HEK293 (cell line): ENCODE measurements at regions not wholly inside any gene's neighbourhood (a gene's known extent, or its start where the extent isn't known, plus 50 kb on each side); places are given as distances from the start of the nearest gene placed in this dataset.

ENCODE experiments used
- CTCF ChIP-seq: fragments of 450-650 bp; formaldehyde crosslinking; IDR thresholded peaks from 2 replicates; pipeline ENCODE4 v1.5.1; 2016; ENCODE audit warnings: missing biosample characterization, missing genetic modification characterization
- GLIS1 ChIP-seq: fragments of 450-650 bp; formaldehyde crosslinking; IDR thresholded peaks from 2 replicates; pipeline ENCODE4 v1.5.1; 2016; ENCODE audit warnings: missing biosample characterization, missing genetic modification characterization
- MZF1 ChIP-seq: fragments of 450-650 bp; formaldehyde crosslinking; IDR thresholded peaks from 2 replicates; pipeline ENCODE4 v1.5.1; 2017; ENCODE audit warnings: missing biosample characterization, missing genetic modification characterization, borderline replicate concordance
- PRDM1 ChIP-seq: fragments of 450-650 bp; formaldehyde crosslinking; IDR thresholded peaks from 2 replicates; pipeline ENCODE4; 2016; ENCODE audit warnings: missing biosample characterization, missing genetic modification characterization
- SP2 ChIP-seq: fragments of 450-650 bp; formaldehyde crosslinking; IDR thresholded peaks from 2 replicates; pipeline ENCODE4 v1.5.1; 2016; ENCODE audit warnings: missing biosample characterization, missing genetic modification characterization
- YY1 ChIP-seq: fragments of 450-650 bp; formaldehyde crosslinking; IDR thresholded peaks from 2 replicates; pipeline ENCODE4 v1.5.1; 2018; ENCODE audit warnings: missing biosample characterization, missing genetic modification characterization
- ZBTB8A ChIP-seq: fragments of 450-650 bp; formaldehyde crosslinking; IDR thresholded peaks from 2 replicates; pipeline ENCODE4 v1.5.1; 2016; ENCODE audit warnings: missing biosample characterization, missing genetic modification characterization
- ZNF19 ChIP-seq: fragments of 450-650 bp; formaldehyde crosslinking; IDR thresholded peaks from 2 replicates; pipeline ENCODE4; 2016; ENCODE audit warnings: missing biosample characterization, missing genetic modification characterization, low read depth
- ZNF24 ChIP-seq: fragments of 450-650 bp; formaldehyde crosslinking; IDR thresholded peaks from 2 replicates; pipeline ENCODE4 v1.5.1; 2016; ENCODE audit warnings: missing biosample characterization, missing genetic modification characterization
- ZNF266 ChIP-seq: fragments of 450-650 bp; formaldehyde crosslinking; IDR thresholded peaks from 2 replicates; pipeline ENCODE4 v1.5.1; 2016; ENCODE audit warnings: missing biosample characterization, missing genetic modification characterization, low read depth
- ZNF311 ChIP-seq: fragments of 450-650 bp; formaldehyde crosslinking; IDR thresholded peaks from 2 replicates; pipeline ENCODE4 v1.5.1; 2017; ENCODE audit warnings: missing biosample characterization, missing genetic modification characterization, borderline replicate concordance
- ZNF37A ChIP-seq: fragments of 450-650 bp; IDR thresholded peaks from 2 replicates; pipeline ENCODE4 v1.5.1; 2018; ENCODE audit warnings: missing biosample characterization, missing genetic modification characterization
- ZNF660 ChIP-seq: fragments of 450-650 bp; IDR thresholded peaks from 2 replicates; pipeline ENCODE4 v1.5.1; 2018; ENCODE audit warnings: missing biosample characterization, mild to moderate bottlenecking, missing genetic modification characterization
- ZNF830 ChIP-seq: fragments of 450-650 bp; IDR thresholded peaks from 2 replicates; pipeline ENCODE4 v1.5.0; 2018; ENCODE audit warnings: missing biosample characterization, missing genetic modification characterization, low read depth, mild to moderate bottlenecking, moderate library complexity

- no peak for TF ChIP-seq SP2 (tag by site-specific recombination)
- no peak for TF ChIP-seq CTCF (tag by site-specific recombination)
- TF ChIP-seq ZNF660 (tag by site-specific recombination), result no peak
- TF ChIP-seq ZBTB8A (tag by site-specific recombination), result no peak
- TF ChIP-seq PRDM1, result no peak
- TF ChIP-seq ZNF311, result no peak
- no peak for TF ChIP-seq YY1
- TF ChIP-seq ZNF37A (tag by site-specific recombination), result no peak
- no peak for TF ChIP-seq GLIS1 (tag by site-specific recombination)
- no peak for TF ChIP-seq ZNF19
- no peak for TF ChIP-seq ZNF266 (tag by site-specific recombination)
- no peak for TF ChIP-seq ZNF830 (tag by site-specific recombination)
- no peak for TF ChIP-seq MZF1 (tag by site-specific recombination)
- no peak for TF ChIP-seq ZNF24 (tag by site-specific recombination)
Observed at GRCh38 chr4:15186149-15186548, 183.9 kb downstream of the CPEB2 start.
